H1 (cell line): ENCODE measurements at regions not wholly inside any gene's neighbourhood (a gene's known extent, or its start where the extent isn't known, plus 50 kb on each side); places are given as distances from the start of the nearest gene placed in this dataset.

Source experiments
- EP300 ChIP-seq, 2 experiments: IDR thresholded peaks; 1 replicate in 1 of 2; 2 replicates in 1 of 2; pipeline ENCODE4 v1.6.1; 2011 to 2012; ENCODE audit warnings: low read depth in 2 of 2, low read length in 2 of 2, mild to moderate bottlenecking in 2 of 2, borderline replicate concordance in 1 of 2, inconsistent platforms in 1 of 2, moderate library complexity in 1 of 2
- RXRA ChIP-seq: IDR thresholded peaks from 2 replicates; pipeline ENCODE4 v1.6.1; 2011; ENCODE audit warnings: low read depth, mild to moderate bottlenecking, low read length, moderate library complexity; ENCODE audit not compliant: insufficient read depth
- ZNF274 ChIP-seq: IDR thresholded peaks from 2 replicates; pipeline ENCODE4 v1.7.0; 2012; ENCODE audit warnings: low read length, borderline replicate concordance; ENCODE audit errors: extremely low read depth

DNA sequence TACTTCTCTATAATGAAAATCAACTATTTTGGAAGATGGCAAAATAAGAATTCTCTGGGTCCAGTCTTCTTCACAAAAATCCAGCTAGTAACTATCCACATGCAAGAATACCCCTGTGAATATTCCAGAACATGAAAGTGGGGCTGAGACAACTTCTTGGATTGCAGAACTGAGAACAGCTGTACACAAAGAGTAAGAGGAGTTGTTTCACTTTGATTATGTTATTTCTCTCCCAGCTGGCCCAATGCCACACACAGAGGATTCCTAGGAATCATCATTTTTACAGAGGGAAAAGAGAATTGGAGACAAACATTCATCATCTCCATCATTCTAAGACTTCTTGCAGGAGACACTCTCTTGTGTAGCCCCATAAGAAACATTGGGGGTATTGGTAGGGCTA, 782.2 kb upstream of the LCORL start (continued):
- TF ChIP-seq ZNF274, result no peak
- TF ChIP-seq EP300 (IDR thresholded peaks at IDR 0.05; ENCODE audit: borderline replicate concordance in 1 of 2, low read depth in 2 of 2, low read length in 2 of 2), result no peak
- TF ChIP-seq RXRA, result no peak
